D721Med (cell line): ENCODE measurements at regions not wholly inside any gene's neighbourhood (a gene's known extent, or its start where the extent isn't known, plus 50 kb on each side); places are given as distances from the start of the nearest gene placed in this dataset.

Source experiments
- DNase-seq: peaks from one replicate; pipeline ENCODE4 v3.0.0; 2011; ENCODE audit warnings: low spot score; ENCODE audit not compliant: insufficient read length
- FAIRE-seq: peaks from 2 replicates; lab custom pipeline; 2011; peaks lifted over from hg19 to GRCh38; lab: Jason Lieb, UNC
- TF ChIP-seq, protein P1 (sequence below): IDR thresholded peaks from 2 replicates; pipeline ENCODE4 v1.5.1; 2012; ENCODE audit warnings: mild to moderate bottlenecking, control low read depth; ENCODE audit not compliant: insufficient read depth; ENCODE audit errors: missing control alignments

DNA sequence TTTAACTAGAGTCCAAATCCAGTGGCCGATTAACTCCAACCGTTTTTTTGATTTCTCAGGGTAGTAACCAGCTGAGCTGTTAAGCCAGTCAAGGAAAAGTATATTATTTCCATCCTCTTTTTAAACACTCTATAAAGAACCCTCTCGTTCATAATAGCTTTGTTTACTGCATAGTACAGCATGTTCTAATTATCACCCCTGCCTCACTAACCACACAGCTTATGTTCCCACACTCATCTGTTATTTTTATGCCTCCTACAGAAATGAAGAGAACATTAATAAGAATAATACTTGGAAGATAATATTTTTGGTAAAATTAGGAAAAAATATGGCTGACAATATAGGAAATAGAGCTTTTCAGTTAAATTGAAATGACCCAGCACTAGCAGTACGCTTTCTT lies 2132.8 kb upstream of the CELF4 start:
- DNase-seq = no peak
- FAIRE-seq = no peak
- TF ChIP-seq, protein P1, sequence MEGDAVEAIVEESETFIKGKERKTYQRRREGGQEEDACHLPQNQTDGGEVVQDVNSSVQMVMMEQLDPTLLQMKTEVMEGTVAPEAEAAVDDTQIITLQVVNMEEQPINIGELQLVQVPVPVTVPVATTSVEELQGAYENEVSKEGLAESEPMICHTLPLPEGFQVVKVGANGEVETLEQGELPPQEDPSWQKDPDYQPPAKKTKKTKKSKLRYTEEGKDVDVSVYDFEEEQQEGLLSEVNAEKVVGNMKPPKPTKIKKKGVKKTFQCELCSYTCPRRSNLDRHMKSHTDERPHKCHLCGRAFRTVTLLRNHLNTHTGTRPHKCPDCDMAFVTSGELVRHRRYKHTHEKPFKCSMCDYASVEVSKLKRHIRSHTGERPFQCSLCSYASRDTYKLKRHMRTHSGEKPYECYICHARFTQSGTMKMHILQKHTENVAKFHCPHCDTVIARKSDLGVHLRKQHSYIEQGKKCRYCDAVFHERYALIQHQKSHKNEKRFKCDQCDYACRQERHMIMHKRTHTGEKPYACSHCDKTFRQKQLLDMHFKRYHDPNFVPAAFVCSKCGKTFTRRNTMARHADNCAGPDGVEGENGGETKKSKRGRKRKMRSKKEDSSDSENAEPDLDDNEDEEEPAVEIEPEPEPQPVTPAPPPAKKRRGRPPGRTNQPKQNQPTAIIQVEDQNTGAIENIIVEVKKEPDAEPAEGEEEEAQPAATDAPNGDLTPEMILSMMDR = no peak

DNA sequence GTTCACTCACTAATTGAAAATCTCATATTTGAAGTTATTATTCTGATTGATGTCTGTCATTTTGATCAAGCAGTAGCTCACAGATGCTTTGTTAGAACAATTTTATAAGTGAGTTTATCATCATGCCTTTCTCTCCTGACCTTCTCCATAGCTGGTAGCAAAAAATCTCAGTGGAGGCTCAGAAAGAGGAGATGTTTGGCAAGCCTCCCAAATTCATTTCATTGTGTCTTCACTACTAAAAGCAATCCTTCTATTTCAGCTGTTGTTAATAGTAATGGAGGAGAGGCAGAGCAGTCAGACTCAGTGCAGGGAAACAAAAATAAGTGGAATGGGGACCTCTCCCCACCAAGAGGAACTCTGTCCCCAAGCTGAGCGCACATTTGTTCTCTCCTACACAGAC lies 2127.8 kb upstream of the CELF4 start:
- no peak for FAIRE-seq

DNA sequence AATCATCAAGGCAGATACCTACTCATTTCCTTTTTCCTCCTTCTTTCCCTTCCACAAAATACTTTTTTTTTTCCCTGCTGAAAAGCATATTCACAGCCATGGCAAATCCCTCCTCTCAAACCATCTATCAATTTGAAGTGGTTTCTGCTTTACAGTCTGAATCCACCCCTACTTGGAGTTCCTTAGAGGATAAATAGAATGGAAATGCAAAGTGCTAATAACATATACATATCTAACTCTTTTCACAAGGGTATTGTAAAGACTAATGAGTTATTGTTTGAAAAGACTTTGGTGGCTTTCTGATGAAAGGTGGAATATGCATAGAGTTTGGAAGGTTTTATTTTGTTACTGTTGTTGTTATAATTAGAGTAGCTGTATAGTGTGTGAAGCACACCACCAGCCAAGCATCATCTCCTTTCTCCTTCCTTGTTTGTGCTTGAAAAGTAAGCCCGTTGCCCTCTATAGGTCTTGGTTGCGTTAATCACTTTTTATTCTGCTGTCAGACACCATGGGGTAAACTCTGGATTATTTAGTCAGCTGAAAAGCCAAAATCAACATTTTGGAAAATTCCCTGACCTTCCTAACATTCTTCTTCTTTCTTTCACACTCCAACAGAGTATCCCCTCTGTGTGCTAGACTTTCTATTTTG lies 2126.9 kb upstream of the CELF4 start:
- FAIRE-seq (no peak), DNase-seq (no peak)
- TF ChIP-seq, protein P1 = no peak

More for the DNA sequence above, 2127.8 kb upstream of the CELF4 start:
- TF ChIP-seq, protein P1 = no peak
- no peak for DNase-seq

DNA sequence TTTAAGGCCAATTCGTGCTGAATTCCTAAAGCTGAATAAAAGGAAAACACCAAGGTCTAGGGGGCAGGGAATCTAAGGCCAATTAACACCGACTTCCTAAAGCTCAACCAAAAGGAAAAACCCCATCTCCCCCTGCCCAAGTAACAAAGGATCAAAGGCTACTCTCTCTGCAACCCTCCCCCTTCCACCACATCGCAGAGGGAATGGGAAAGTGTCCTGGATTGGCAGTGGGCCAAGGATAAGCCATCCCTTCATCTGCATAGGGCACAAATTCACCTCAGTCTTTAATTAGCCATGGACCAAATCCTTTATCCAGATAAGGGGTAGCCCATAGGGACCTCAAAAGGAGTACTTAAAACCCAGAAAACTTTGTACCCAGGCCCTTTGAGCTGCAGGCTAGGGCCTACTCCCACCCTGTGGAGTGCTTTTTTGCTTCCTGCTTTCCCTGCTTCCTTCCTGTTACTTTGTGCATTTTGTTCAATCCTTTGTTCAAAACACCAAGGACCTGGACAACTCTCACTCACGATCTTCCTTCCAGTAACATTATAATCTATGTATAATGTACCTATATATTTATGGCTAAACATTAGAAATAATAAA lies 2119.8 kb upstream of the CELF4 start:
- TF ChIP-seq, protein P1 = no peak
- DNase-seq = no peak
- FAIRE-seq = no peak

DNA sequence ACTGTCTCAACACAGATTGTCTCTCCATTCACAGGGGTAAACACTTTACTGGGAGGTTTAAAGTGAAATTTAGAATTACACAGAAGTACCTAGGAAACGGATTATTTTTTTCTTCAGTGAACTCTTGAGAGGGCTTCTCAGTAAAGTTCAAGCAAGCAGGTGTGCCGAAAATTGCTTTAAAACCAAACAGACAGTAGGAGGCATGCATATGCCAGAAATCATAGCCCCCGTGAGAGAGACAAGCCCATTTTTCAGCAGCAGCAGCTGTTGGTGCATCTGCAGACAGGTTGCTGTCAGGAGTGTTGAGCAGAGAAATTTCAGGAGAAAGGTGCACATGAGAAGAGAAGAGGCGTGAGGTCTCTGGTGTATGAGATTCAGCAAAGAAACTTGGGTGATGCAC lies 2115.5 kb upstream of the CELF4 start:
- TF ChIP-seq, protein P1 = no peak
- FAIRE-seq (no peak), DNase-seq (no peak)

DNA sequence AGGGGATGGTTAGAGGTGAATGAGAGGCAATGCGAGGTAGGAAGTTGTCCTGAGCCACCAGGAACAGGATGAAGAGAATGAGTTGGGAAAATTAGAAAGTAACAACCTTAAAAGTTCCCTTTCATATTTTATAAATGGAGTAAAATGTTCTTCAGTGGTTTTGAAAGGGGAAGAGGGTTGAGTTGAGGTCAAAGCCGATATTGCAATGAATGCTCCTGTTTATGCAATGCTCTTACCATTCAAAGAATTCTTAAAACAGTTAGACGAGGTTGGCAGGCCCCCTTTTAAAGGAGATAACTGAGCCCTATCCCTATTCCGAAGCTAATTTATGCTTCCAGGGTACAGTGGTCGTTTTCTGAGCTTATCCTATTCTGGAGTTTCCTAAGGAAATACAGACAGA lies 2110.3 kb upstream of the CELF4 start:
- TF ChIP-seq, protein P1 = no peak
- no peak for DNase-seq
- no peak for FAIRE-seq

DNA sequence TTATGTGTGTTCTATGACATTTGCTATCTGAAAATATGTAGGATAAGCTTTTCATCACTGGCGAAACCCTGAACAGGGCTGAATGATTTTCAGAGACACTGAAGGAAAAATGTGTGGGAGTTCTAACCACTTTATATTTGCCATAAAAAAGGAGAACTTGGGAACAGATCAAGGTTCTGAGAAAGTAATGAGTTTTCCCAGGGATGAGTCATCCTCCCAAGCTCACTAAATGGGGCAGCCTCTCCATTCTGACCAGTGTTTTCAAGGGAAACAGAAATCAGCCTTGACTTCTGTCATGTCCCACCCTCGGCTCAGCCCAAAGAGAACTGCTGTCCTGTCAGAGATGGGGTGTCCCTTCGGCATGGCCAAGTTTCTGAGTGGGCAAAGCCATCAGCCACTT lies 2109.8 kb upstream of the CELF4 start:
- DNase-seq (no peak), FAIRE-seq (no peak)
- TF ChIP-seq, protein P1 = no peak
